ENCODE measurements at regions not wholly inside any gene's neighbourhood (a gene's known extent, or its start where the extent isn't known, plus 50 kb on each side); places are given as distances from the start of the nearest gene placed in this dataset.
A peak's percentile ranks its signal among the peaks of the same experiment; 100 is the strongest.

GRCh38 chr5:61815339-61815738 lies 483.3 kb downstream of the ZSWIM6 start:
- no peak overlapping the region for H3K27ac ChIP-seq (ENCODE audit: low read length)
- no peaks in the 10 kb centered on the region for H3K27me3 ChIP-seq (ENCODE audit: control insufficient read depth, insufficient read depth)
- no peaks in the 10 kb centered on the region for H3K9me3 ChIP-seq (ENCODE audit: control insufficient read depth, low read length)
- intact Hi-C loops (cut with DNase I): no loop called here
- DNase-seq: no peak
- no peaks in the 10 kb centered on the region for H3K4me1 ChIP-seq (ENCODE audit: control insufficient read depth, insufficient read depth, low read length)
- WGBS: 92% methylated on average over 1 of the region's 1 CpG
- ATAC-seq: no peak
- H3K4me3 ChIP-seq (ENCODE audit: low read length): no peak overlapping the region

- WGBS: 70% methylated on average over 9 of the region's 9 CpGs
- H3K27me3 ChIP-seq (ENCODE audit: control insufficient read depth, insufficient read depth): no peaks in the 10 kb centered on the region
- no peak overlapping the region for H3K4me3 ChIP-seq (ENCODE audit: low read length)
- no peak for DNase-seq
- intact Hi-C loops (cut with DNase I): no loop called here
- no peaks in the 10 kb centered on the region for H3K4me1 ChIP-seq (ENCODE audit: control insufficient read depth, insufficient read depth, low read length)
- no peak for ATAC-seq
- no peak overlapping the region for H3K27ac ChIP-seq (ENCODE audit: low read length)
- H3K9me3 ChIP-seq (ENCODE audit: control insufficient read depth, low read length): no peaks in the 10 kb centered on the region
Observed at GRCh38 chr5:61816146-61816545, 484.1 kb downstream of the ZSWIM6 start.

GRCh38 chr5:61816585-61817450 lies 484.8 kb downstream of the ZSWIM6 start:
- Histone ChIP-seq H3K9me3 (ENCODE audit: control insufficient read depth, low read length) (no peaks in the 10 kb centered on the region), H3K27ac (ENCODE audit: low read length) (no peak overlapping the region), H3K4me3 (ENCODE audit: low read length) (no peak overlapping the region), H3K27me3 (ENCODE audit: control insufficient read depth, insufficient read depth) (no peaks in the 10 kb centered on the region), H3K4me1 (ENCODE audit: control insufficient read depth, insufficient read depth, low read length) (no peaks in the 10 kb centered on the region)
- DNase-seq (no peak), ATAC-seq (no peak)
- WGBS: 37% methylated on average over 11 of the region's 11 CpGs
- intact Hi-C loops (cut with DNase I): no loop called here

- Histone ChIP-seq H3K27me3 (ENCODE audit: control insufficient read depth, insufficient read depth) (no peaks in the 10 kb centered on the region), H3K9me3 (ENCODE audit: control insufficient read depth, low read length) (no peaks in the 10 kb centered on the region), H3K4me3 (ENCODE audit: low read length) (no peak overlapping the region), H3K27ac (ENCODE audit: low read length) (no peak overlapping the region), H3K4me1 (ENCODE audit: control insufficient read depth, insufficient read depth, low read length) (no peaks in the 10 kb centered on the region)
- 19% methylated on average over 7 of the region's 7 CpGs for WGBS
- DNase-seq (peak in 2 of 3 donors; percentile 33 to 67), ATAC-seq (peak; percentile 73 to 81)
- intact Hi-C loops (cut with DNase I): no loop called here
Observed at GRCh38 chr5:61817472-61818326, 485.6 kb downstream of the ZSWIM6 start.

GRCh38 chr5:61820836-61821235 lies 485.2 kb upstream of the KIF2A start:
- intact Hi-C loops (cut with DNase I): no loop called here
- no peaks in the 10 kb centered on the region for H3K27me3 ChIP-seq (ENCODE audit: control insufficient read depth, insufficient read depth)
- ATAC-seq: no peak
- H3K4me3 ChIP-seq (ENCODE audit: low read length): no peak overlapping the region
- no peak overlapping the region for H3K27ac ChIP-seq (ENCODE audit: low read length)
- WGBS: 68% methylated on average over 4 of the region's 4 CpGs
- no peaks in the 10 kb centered on the region for H3K9me3 ChIP-seq (ENCODE audit: control insufficient read depth, low read length)
- DNase-seq: no peak
- no peaks in the 10 kb centered on the region for H3K4me1 ChIP-seq (ENCODE audit: control insufficient read depth, insufficient read depth, low read length)

- Histone ChIP-seq H3K9me3 (ENCODE audit: control insufficient read depth, low read length) (no peaks in the 10 kb centered on the region), H3K27me3 (ENCODE audit: control insufficient read depth, insufficient read depth) (no peaks in the 10 kb centered on the region), H3K4me3 (ENCODE audit: low read length) (no peak overlapping the region), H3K4me1 (ENCODE audit: control insufficient read depth, insufficient read depth, low read length) (no peaks in the 10 kb centered on the region), H3K27ac (ENCODE audit: low read length) (no peak overlapping the region)
- intact Hi-C loops (cut with DNase I): no loop called here
- ATAC-seq (no peak), DNase-seq (no peak)
- 92% methylated on average over 2 of the region's 2 CpGs for WGBS
Observed at GRCh38 chr5:61821561-61821960, 484.4 kb upstream of the KIF2A start.

- no peak for DNase-seq
- Histone ChIP-seq H3K27ac (ENCODE audit: low read length) (no peak overlapping the region), H3K4me1 (ENCODE audit: control insufficient read depth, insufficient read depth, low read length) (no peaks in the 10 kb centered on the region), H3K9me3 (ENCODE audit: control insufficient read depth, low read length) (no peaks in the 10 kb centered on the region), H3K27me3 (ENCODE audit: control insufficient read depth, insufficient read depth) (no peaks in the 10 kb centered on the region), H3K4me3 (ENCODE audit: low read length) (no peak overlapping the region)
- intact Hi-C loops (cut with DNase I): no loop called here
- no peak for ATAC-seq
- WGBS: 95% methylated on average over 5 of the region's 5 CpGs
Observed at GRCh38 chr5:61822584-61822983, 483.4 kb upstream of the KIF2A start.

- ATAC-seq (no peak), DNase-seq (no peak)
- no peaks in the 10 kb centered on the region for H3K9me3 ChIP-seq (ENCODE audit: control insufficient read depth, low read length)
- no peak overlapping the region for H3K27ac ChIP-seq (ENCODE audit: low read length)
- no peaks in the 10 kb centered on the region for H3K4me1 ChIP-seq (ENCODE audit: control insufficient read depth, insufficient read depth, low read length)
- intact Hi-C loops (cut with DNase I): no loop called here
- WGBS: 85% methylated on average over 10 of the region's 10 CpGs
- no peaks in the 10 kb centered on the region for H3K27me3 ChIP-seq (ENCODE audit: control insufficient read depth, insufficient read depth)
- H3K4me3 ChIP-seq (ENCODE audit: low read length): no peak overlapping the region
Observed at GRCh38 chr5:61823065-61823464, 482.9 kb upstream of the KIF2A start.

GRCh38 chr5:61823781-61824180 lies 482.2 kb upstream of the KIF2A start:
- 21% methylated on average over 2 of the region's 2 CpGs for WGBS
- ATAC-seq (no peak), DNase-seq (no peak)
- Histone ChIP-seq H3K4me1 (ENCODE audit: control insufficient read depth, insufficient read depth, low read length) (no peaks in the 10 kb centered on the region), H3K9me3 (ENCODE audit: control insufficient read depth, low read length) (no peaks in the 10 kb centered on the region), H3K27ac (ENCODE audit: low read length) (no peak overlapping the region), H3K27me3 (ENCODE audit: control insufficient read depth, insufficient read depth) (no peaks in the 10 kb centered on the region), H3K4me3 (ENCODE audit: low read length) (no peak overlapping the region)
- intact Hi-C loops (cut with DNase I): no loop called here

GRCh38 chr5:61824396-61824795 lies 481.6 kb upstream of the KIF2A start:
- intact Hi-C loops (cut with DNase I): no loop called here
- ATAC-seq: no peak
- no peak overlapping the region for H3K4me3 ChIP-seq (ENCODE audit: low read length)
- H3K27me3 ChIP-seq (ENCODE audit: control insufficient read depth, insufficient read depth): no peaks in the 10 kb centered on the region
- no peak for DNase-seq
- H3K27ac ChIP-seq (ENCODE audit: low read length): no peak overlapping the region
- no peaks in the 10 kb centered on the region for H3K9me3 ChIP-seq (ENCODE audit: control insufficient read depth, low read length)
- H3K4me1 ChIP-seq (ENCODE audit: control insufficient read depth, insufficient read depth, low read length): no peaks in the 10 kb centered on the region
- 74% methylated on average over 4 of the region's 4 CpGs for WGBS

GRCh38 chr5:61827445-61827975 lies 478.5 kb upstream of the KIF2A start:
- Histone ChIP-seq H3K27ac (ENCODE audit: low read length) (no peak overlapping the region), H3K27me3 (ENCODE audit: control insufficient read depth, insufficient read depth) (no peaks in the 10 kb centered on the region), H3K4me1 (ENCODE audit: control insufficient read depth, insufficient read depth, low read length) (no peaks in the 10 kb centered on the region), H3K9me3 (ENCODE audit: control insufficient read depth, low read length) (no peaks in the 10 kb centered on the region), H3K4me3 (ENCODE audit: low read length) (no peak overlapping the region)
- 61% methylated on average over 2 of the region's 2 CpGs for WGBS
- DNase-seq: no peak
- ATAC-seq: no peak
- intact Hi-C loops (cut with DNase I): no loop called here

Data from right cardiac atrium (tissue), 5 donors.